ENCODE measurements at regions not wholly inside any gene's neighbourhood (a gene's known extent, or its start where the extent isn't known, plus 50 kb on each side); places are given as distances from the start of the nearest gene placed in this dataset.

DNA sequence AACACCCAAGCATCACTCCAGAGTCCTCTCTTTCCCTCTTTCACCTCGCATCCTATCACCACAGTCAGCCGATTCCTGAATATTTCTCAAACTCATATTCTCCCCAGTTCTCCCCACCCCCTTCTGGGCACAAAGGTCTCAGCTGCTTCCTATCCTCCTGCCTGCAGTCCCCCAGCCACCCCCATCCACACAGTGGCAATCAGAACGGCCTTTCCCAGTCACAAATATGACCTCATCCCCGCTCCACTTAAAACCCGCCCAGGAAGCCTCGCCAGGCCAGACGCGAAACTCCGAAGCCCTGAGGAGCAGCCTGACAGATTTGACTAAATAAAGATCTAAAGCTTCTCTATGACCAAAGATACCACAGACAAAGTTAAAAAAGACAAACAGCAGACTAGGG lies 49.9 kb upstream of the LINGO1 start:
- H3K9ac ChIP-seq (ENCODE audit: low read length), result no peak overlapping the region
- H3F3A ChIP-seq (ENCODE audit: insufficient read depth, low read length, poor library complexity, severe bottlenecking), result no peaks in the 10 kb centered on the region
- no peaks in the 10 kb centered on the region for H4K20me1 ChIP-seq (ENCODE audit: insufficient read depth)
- H3K9me2 ChIP-seq (ENCODE audit: insufficient read depth, low read length), result no peaks in the 10 kb centered on the region
- H3K36me3 ChIP-seq (ENCODE audit: insufficient read depth, low read length), result no peaks in the 10 kb centered on the region
- H3K4me3 ChIP-seq (ENCODE audit: low read length), result no peak overlapping the region
- no peaks in the 10 kb centered on the region for H3K27me3 ChIP-seq (ENCODE audit: insufficient read depth, low read depth, low read length)
- H3K27ac ChIP-seq (ENCODE audit: low read length), result no peak overlapping the region
- H3K4me2 ChIP-seq (ENCODE audit: low read length), result no peak overlapping the region
- no peak overlapping the region for H2AFZ ChIP-seq (ENCODE audit: low read depth, low read length)
- H3K9me3 ChIP-seq (ENCODE audit: low read length), result no peaks in the 10 kb centered on the region
- TF ChIP-seq SMC3 (conservative IDR thresholded peaks at IDR 0.05; ENCODE audit: poor library complexity), result no peak
- TF ChIP-seq, protein P1, sequence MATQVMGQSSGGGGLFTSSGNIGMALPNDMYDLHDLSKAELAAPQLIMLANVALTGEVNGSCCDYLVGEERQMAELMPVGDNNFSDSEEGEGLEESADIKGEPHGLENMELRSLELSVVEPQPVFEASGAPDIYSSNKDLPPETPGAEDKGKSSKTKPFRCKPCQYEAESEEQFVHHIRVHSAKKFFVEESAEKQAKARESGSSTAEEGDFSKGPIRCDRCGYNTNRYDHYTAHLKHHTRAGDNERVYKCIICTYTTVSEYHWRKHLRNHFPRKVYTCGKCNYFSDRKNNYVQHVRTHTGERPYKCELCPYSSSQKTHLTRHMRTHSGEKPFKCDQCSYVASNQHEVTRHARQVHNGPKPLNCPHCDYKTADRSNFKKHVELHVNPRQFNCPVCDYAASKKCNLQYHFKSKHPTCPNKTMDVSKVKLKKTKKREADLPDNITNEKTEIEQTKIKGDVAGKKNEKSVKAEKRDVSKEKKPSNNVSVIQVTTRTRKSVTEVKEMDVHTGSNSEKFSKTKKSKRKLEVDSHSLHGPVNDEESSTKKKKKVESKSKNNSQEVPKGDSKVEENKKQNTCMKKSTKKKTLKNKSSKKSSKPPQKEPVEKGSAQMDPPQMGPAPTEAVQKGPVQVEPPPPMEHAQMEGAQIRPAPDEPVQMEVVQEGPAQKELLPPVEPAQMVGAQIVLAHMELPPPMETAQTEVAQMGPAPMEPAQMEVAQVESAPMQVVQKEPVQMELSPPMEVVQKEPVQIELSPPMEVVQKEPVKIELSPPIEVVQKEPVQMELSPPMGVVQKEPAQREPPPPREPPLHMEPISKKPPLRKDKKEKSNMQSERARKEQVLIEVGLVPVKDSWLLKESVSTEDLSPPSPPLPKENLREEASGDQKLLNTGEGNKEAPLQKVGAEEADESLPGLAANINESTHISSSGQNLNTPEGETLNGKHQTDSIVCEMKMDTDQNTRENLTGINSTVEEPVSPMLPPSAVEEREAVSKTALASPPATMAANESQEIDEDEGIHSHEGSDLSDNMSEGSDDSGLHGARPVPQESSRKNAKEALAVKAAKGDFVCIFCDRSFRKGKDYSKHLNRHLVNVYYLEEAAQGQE (IDR thresholded peaks at IDR 0.05; ENCODE audit: borderline replicate concordance), result no peak
- no peak for TF ChIP-seq EZH2 (IDR thresholded peaks at IDR 0.05; ENCODE audit: borderline replicate concordance, insufficient read depth, low read length, poor library complexity, severe bottlenecking)
- TF ChIP-seq, protein P2, sequence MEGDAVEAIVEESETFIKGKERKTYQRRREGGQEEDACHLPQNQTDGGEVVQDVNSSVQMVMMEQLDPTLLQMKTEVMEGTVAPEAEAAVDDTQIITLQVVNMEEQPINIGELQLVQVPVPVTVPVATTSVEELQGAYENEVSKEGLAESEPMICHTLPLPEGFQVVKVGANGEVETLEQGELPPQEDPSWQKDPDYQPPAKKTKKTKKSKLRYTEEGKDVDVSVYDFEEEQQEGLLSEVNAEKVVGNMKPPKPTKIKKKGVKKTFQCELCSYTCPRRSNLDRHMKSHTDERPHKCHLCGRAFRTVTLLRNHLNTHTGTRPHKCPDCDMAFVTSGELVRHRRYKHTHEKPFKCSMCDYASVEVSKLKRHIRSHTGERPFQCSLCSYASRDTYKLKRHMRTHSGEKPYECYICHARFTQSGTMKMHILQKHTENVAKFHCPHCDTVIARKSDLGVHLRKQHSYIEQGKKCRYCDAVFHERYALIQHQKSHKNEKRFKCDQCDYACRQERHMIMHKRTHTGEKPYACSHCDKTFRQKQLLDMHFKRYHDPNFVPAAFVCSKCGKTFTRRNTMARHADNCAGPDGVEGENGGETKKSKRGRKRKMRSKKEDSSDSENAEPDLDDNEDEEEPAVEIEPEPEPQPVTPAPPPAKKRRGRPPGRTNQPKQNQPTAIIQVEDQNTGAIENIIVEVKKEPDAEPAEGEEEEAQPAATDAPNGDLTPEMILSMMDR (IDR thresholded peaks at IDR 0.05; ENCODE audit: poor library complexity, severe bottlenecking), result no peak
- TF ChIP-seq RAD21 (conservative IDR thresholded peaks at IDR 0.05), result no peak
- TF ChIP-seq POLR2AphosphoS5 (IDR thresholded peaks at IDR 0.05), result no peak
- no peak for TF ChIP-seq MXI1 (conservative IDR thresholded peaks at IDR 0.05; ENCODE audit: poor library complexity, severe bottlenecking)
- TF ChIP-seq EP300 (conservative IDR thresholded peaks at IDR 0.05; ENCODE audit: poor library complexity, severe bottlenecking), result no peak
- H3K79me2 ChIP-seq (replicated peaks; ENCODE audit: insufficient read depth, low read length), result no peaks in the 10 kb centered on the region

Small RNA genes lying in the stretch of these regions (small RNA-seq; reads per million reads assigned to genes)
- 0 reads per million in 3 experiments for gene RN7SL214P

Data from neural cell (in vitro differentiated cells).